RWPE2 (cell line): ENCODE measurements at regions not wholly inside any gene's neighbourhood (a gene's known extent, or its start where the extent isn't known, plus 50 kb on each side); places are given as distances from the start of the nearest gene placed in this dataset.
A peak's percentile ranks its signal among the peaks of the same experiment; 100 is the strongest.

ENCODE experiments used
- ATAC-seq: fragments of 200-7000 bp; cut with Tn5 transposase; 3 replicates; pipeline ENCODE4 v1.9.1; 2021; ENCODE audit warnings: low read depth
- DNase-seq: peaks from one replicate; pipeline ENCODE4 v3.0.0-alpha.2; 2020; ENCODE audit warnings: low spot score
- H3K27ac ChIP-seq: fragments of 450-650 bp; 2 replicates; pipeline ENCODE4 v1.5.1; 2017; ENCODE audit warnings: mild to moderate bottlenecking; ENCODE audit not compliant: poor library complexity, severe bottlenecking
- H3K27me3 ChIP-seq: fragments of 250-450 bp; sonication (Bioruptor Pico); 2 replicates; pipeline ENCODE4 v1.5.1; 2021; ENCODE audit warnings: mild to moderate bottlenecking, moderate library complexity; ENCODE audit not compliant: insufficient read depth, poor library complexity, severe bottlenecking
- H3K36me3 ChIP-seq: fragments of 250-450 bp; sonication (Bioruptor Pico); 2 replicates; pipeline ENCODE4 v1.5.1; 2020; ENCODE audit warnings: low read depth, mild to moderate bottlenecking, moderate library complexity
- H3K4me1 ChIP-seq: fragments of 250-450 bp; sonication (Bioruptor Pico); 2 replicates; pipeline ENCODE4 v1.5.1; 2021; ENCODE audit warnings: mild to moderate bottlenecking, moderate library complexity; ENCODE audit not compliant: insufficient read depth, poor library complexity, severe bottlenecking
- H3K4me3 ChIP-seq: fragments of 250-450 bp; sonication (Bioruptor Pico); 2 replicates; pipeline ENCODE4 v1.5.1; 2021; ENCODE audit warnings: mild to moderate bottlenecking, moderate library complexity; ENCODE audit not compliant: severe bottlenecking
- H3K9me3 ChIP-seq: fragments of 250-450 bp; sonication (Bioruptor Pico); 2 replicates; pipeline ENCODE4 v1.5.1; 2021; ENCODE audit warnings: mild to moderate bottlenecking, moderate library complexity; ENCODE audit not compliant: severe bottlenecking
- CTCF ChIP-seq: fragments of 450-650 bp; IDR thresholded peaks from one replicate; pipeline ENCODE4 v1.5.1; 2017; ENCODE audit warnings: mild to moderate bottlenecking, moderate library complexity; ENCODE audit not compliant: poor library complexity, severe bottlenecking

GRCh38 chr5:25850581-25850980 is 1187.8 kb downstream of the CDH9 start:
- Histone ChIP-seq H3K36me3 (no peaks in the 10 kb centered on the region), H3K9me3 (peaks cover 2% of the 10 kb centered on the region), H3K4me3 (no peak overlapping the region), H3K4me1 (no peaks in the 10 kb centered on the region), H3K27me3 (no peaks in the 10 kb centered on the region), H3K27ac (peak overlapping the region; percentile 37)
- DNase-seq (no peak), ATAC-seq (peak; percentile 97)
- TF ChIP-seq CTCF, result no peak

GRCh38 chr5:25849270-25849669 is 1189.1 kb downstream of the CDH9 start:
- DNase-seq (no peak), ATAC-seq (no peak)
- no peak overlapping the region for H3K27ac ChIP-seq
- H3K36me3 ChIP-seq, result no peaks in the 10 kb centered on the region
- TF ChIP-seq CTCF, result no peak
- peaks cover 6% of the 10 kb centered on the region for H3K9me3 ChIP-seq
- no peaks in the 10 kb centered on the region for H3K27me3 ChIP-seq
- no peak overlapping the region for H3K4me3 ChIP-seq
- H3K4me1 ChIP-seq, result no peaks in the 10 kb centered on the region

GRCh38 chr5:25823330-25823873 is 1178.6 kb upstream of the CDH10 start:
- Histone ChIP-seq H3K27ac (no peak overlapping the region), H3K4me1 (no peaks in the 10 kb centered on the region), H3K4me3 (no peak overlapping the region), H3K27me3 (no peaks in the 10 kb centered on the region), H3K36me3 (no peaks in the 10 kb centered on the region), H3K9me3 (no peaks in the 10 kb centered on the region)
- TF ChIP-seq CTCF, result no peak
- ATAC-seq, result no peak
- no peak for DNase-seq
